Neural cell (in vitro differentiated cells): ENCODE measurements at regions not wholly inside any gene's neighbourhood (a gene's known extent, or its start where the extent isn't known, plus 50 kb on each side); places are given as distances from the start of the nearest gene placed in this dataset.

Source experiments
- CTCF ChIP-seq: fragments of 450-650 bp; IDR thresholded peaks from 2 replicates; pipeline ENCODE4 v1.5.1; 2014; ENCODE audit warnings: antibody characterized with exemption, mild to moderate bottlenecking, moderate library complexity; ENCODE audit not compliant: poor library complexity, severe bottlenecking
- EZH2 ChIP-seq: fragments of 200-600, 300-800 bp; shearing (Covaris generic), sonication (generic); IDR thresholded peaks from 2 replicates; pipeline ENCODE4 v1.6.1; 2014; ENCODE audit warnings: antibody characterized with exemption, low read length, borderline replicate concordance, mild to moderate bottlenecking; ENCODE audit not compliant: insufficient read depth, poor library complexity, severe bottlenecking
- POLR2AphosphoS5 ChIP-seq: IDR thresholded peaks from 2 replicates; pipeline ENCODE4 v1.6.1; 2012
- TAF1 ChIP-seq: IDR thresholded peaks from 2 replicates; pipeline ENCODE4 v1.6.1; 2012; ENCODE audit warnings: low read depth
- TF ChIP-seq, protein P1 (sequence below): IDR thresholded peaks from 2 replicates; pipeline ENCODE4 v1.6.1; 2012; ENCODE audit warnings: borderline replicate concordance

DNA sequence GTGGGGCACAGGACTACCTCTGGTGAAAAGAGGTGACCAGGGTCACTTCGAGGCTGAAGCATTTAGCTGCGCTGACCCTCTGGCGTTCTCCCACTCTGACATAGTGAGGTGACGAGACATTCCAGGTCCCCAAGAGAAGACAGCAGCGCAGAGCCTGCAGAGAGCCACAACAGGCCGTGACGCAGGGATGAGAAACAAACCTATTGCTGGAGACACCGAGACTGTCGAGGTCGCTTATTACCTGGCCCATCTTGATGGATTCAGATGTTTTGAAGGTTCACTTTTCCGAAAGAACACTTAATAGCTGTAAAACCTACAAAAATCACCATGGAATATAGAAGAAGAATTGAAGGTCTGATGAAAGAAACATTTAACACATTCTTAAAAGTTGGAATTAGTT lies 466.3 kb downstream of the NR2F2 start:
- TF ChIP-seq CTCF (no peak), EZH2 (no peak), POLR2AphosphoS5 (no peak), TAF1 (no peak)
- TF ChIP-seq, protein P1, sequence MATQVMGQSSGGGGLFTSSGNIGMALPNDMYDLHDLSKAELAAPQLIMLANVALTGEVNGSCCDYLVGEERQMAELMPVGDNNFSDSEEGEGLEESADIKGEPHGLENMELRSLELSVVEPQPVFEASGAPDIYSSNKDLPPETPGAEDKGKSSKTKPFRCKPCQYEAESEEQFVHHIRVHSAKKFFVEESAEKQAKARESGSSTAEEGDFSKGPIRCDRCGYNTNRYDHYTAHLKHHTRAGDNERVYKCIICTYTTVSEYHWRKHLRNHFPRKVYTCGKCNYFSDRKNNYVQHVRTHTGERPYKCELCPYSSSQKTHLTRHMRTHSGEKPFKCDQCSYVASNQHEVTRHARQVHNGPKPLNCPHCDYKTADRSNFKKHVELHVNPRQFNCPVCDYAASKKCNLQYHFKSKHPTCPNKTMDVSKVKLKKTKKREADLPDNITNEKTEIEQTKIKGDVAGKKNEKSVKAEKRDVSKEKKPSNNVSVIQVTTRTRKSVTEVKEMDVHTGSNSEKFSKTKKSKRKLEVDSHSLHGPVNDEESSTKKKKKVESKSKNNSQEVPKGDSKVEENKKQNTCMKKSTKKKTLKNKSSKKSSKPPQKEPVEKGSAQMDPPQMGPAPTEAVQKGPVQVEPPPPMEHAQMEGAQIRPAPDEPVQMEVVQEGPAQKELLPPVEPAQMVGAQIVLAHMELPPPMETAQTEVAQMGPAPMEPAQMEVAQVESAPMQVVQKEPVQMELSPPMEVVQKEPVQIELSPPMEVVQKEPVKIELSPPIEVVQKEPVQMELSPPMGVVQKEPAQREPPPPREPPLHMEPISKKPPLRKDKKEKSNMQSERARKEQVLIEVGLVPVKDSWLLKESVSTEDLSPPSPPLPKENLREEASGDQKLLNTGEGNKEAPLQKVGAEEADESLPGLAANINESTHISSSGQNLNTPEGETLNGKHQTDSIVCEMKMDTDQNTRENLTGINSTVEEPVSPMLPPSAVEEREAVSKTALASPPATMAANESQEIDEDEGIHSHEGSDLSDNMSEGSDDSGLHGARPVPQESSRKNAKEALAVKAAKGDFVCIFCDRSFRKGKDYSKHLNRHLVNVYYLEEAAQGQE: no peak
